Tibial nerve (tissue), 4 donors: ENCODE measurements at regions not wholly inside any gene's neighbourhood (a gene's known extent, or its start where the extent isn't known, plus 50 kb on each side); places are given as distances from the start of the nearest gene placed in this dataset.

ENCODE experiments used
- DNase-seq, 2 donors: peaks; one replicate each; pipeline ENCODE4 v3.0.0-alpha.2; 2019; ENCODE audit warnings: low spot score in 2 of 2
- H3K27ac ChIP-seq, 4 donors: fragments of 200-600 bp; sonication (generic) in 3 of 4; one replicate each; pipeline ENCODE4 v1.5.1; 2017 to 2019; ENCODE audit warnings: mild to moderate bottlenecking in 1 of 4
- H3K27me3 ChIP-seq, 2 donors: fragments of 200-600 bp; sonication (generic) in 1 of 2; one replicate each; pipeline versions ENCODE4 v1.5.1 to v1.6.0; 2017 to 2019
- H3K36me3 ChIP-seq, 3 donors: fragments of 200-600 bp; sonication (generic); one replicate each; pipeline ENCODE4 v1.5.1; 2018 to 2019
- H3K4me1 ChIP-seq, 4 donors: fragments of 200-600 bp; sonication (generic) in 3 of 4; one replicate each; pipeline ENCODE4 v1.5.1; 2017 to 2019
- H3K4me3 ChIP-seq, 4 donors: fragments of 200-600 bp; sonication (generic) in 3 of 4; one replicate each; pipeline ENCODE4 v1.5.1; 2017 to 2019; ENCODE audit warnings: mild to moderate bottlenecking in 1 of 4, moderate library complexity in 1 of 4
- H3K9me3 ChIP-seq, 4 donors: fragments of 200-600 bp; sonication (generic) in 3 of 4; one replicate each; pipeline ENCODE4 v1.5.1; 2017 to 2019
- EP300 ChIP-seq, 2 donors: sonication (generic); formaldehyde crosslinking; IDR thresholded peaks; one replicate each; pipeline ENCODE4 v1.6.1; 2017; ENCODE audit warnings: antibody characterized with exemption in 2 of 2, mild to moderate bottlenecking in 1 of 2
- POLR2A ChIP-seq, 2 donors: fragments of 450-650 bp; IDR thresholded peaks; one replicate each; pipeline ENCODE4 v1.6.1; 2017; ENCODE audit warnings: antibody characterized with exemption in 2 of 2, mild to moderate bottlenecking in 2 of 2, moderate library complexity in 2 of 2
- WGBS, 2 donors: methylation state at CpG; one replicate each; pipeline ENCODE4 v1.1.5; 2018; 5-methylcytosine and 5-hydroxymethylcytosine counted together
- TF ChIP-seq, protein P1 (sequence below), 5 experiments: fragments of 200-600 bp in 3 of 5; fragments of 450-650 bp in 2 of 5; sonication (generic) in 3 of 5; IDR thresholded peaks; one replicate each; pipeline ENCODE4 v1.5.1; 2016 to 2019; ENCODE audit warnings: antibody characterized with exemption in 5 of 5, mild to moderate bottlenecking in 3 of 5, moderate library complexity in 2 of 5

- H3K4me1 ChIP-seq = peaks cover 0 to 21% (median 3%) of the 10 kb centered on the region in 4 donors
- H3K4me3 ChIP-seq = no peak overlapping the region
- H3K9me3 ChIP-seq = peaks cover 0 to 16% (median 0%) of the 10 kb centered on the region in 4 donors
- TF ChIP-seq EP300 (IDR thresholded peaks at IDR 0.05) = no peak
- TF ChIP-seq, protein P1, sequence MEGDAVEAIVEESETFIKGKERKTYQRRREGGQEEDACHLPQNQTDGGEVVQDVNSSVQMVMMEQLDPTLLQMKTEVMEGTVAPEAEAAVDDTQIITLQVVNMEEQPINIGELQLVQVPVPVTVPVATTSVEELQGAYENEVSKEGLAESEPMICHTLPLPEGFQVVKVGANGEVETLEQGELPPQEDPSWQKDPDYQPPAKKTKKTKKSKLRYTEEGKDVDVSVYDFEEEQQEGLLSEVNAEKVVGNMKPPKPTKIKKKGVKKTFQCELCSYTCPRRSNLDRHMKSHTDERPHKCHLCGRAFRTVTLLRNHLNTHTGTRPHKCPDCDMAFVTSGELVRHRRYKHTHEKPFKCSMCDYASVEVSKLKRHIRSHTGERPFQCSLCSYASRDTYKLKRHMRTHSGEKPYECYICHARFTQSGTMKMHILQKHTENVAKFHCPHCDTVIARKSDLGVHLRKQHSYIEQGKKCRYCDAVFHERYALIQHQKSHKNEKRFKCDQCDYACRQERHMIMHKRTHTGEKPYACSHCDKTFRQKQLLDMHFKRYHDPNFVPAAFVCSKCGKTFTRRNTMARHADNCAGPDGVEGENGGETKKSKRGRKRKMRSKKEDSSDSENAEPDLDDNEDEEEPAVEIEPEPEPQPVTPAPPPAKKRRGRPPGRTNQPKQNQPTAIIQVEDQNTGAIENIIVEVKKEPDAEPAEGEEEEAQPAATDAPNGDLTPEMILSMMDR (IDR thresholded peaks at IDR 0.05) = no peak
- no peak for TF ChIP-seq POLR2A (IDR thresholded peaks at IDR 0.05)
- DNase-seq = no peak
- 84 to 90% methylated on average over 9 of the region's 9 CpGs for WGBS, 2 donors
- no peak overlapping the region for H3K27ac ChIP-seq
- no peaks in the 10 kb centered on the region for H3K27me3 ChIP-seq
- peaks cover 0 to 5% (median 0%) of the 10 kb centered on the region in 3 donors for H3K36me3 ChIP-seq
Measured at GRCh38 chr15:62598217-62598616, 433.1 kb upstream of the C2CD4B start.

- no peak for TF ChIP-seq POLR2A (IDR thresholded peaks at IDR 0.05)
- TF ChIP-seq, protein P1 (IDR thresholded peaks at IDR 0.05) = no peak
- no peak for TF ChIP-seq EP300 (IDR thresholded peaks at IDR 0.05)
- Histone ChIP-seq H3K4me1 (peaks cover 0 to 29% (median 7%) of the 10 kb centered on the region in 4 donors), H3K36me3 (peaks cover 0 to 5% (median 0%) of the 10 kb centered on the region in 3 donors), H3K27me3 (no peaks in the 10 kb centered on the region), H3K9me3 (peaks cover 0 to 16% (median 0%) of the 10 kb centered on the region in 4 donors), H3K27ac (no peak overlapping the region), H3K4me3 (no peak overlapping the region)
- no peak for DNase-seq
- WGBS, 2 donors = 58 to 62% methylated on average over 13 of the region's 13 CpGs
Measured at GRCh38 chr15:62599791-62600777, 435.0 kb upstream of the C2CD4B start.

GRCh38 chr15:62601777-62602545 is 436.9 kb upstream of the C2CD4B start:
- Histone ChIP-seq H3K27ac (peak overlapping the region in 2 of 4 donors; percentile 29 to 60), H3K4me3 (no peak overlapping the region), H3K36me3 (peaks cover 0 to 5% (median 0%) of the 10 kb centered on the region in 3 donors), H3K27me3 (no peaks in the 10 kb centered on the region), H3K4me1 (peaks cover 0 to 44% (median 9%) of the 10 kb centered on the region in 4 donors), H3K9me3 (peaks cover 0 to 16% (median 0%) of the 10 kb centered on the region in 4 donors)
- 71% methylated on average over 9 of the region's 9 CpGs for WGBS, 2 donors
- DNase-seq = no peak
- no peak for TF ChIP-seq EP300 (IDR thresholded peaks at IDR 0.05)
- TF ChIP-seq POLR2A (IDR thresholded peaks at IDR 0.05) = no peak
- TF ChIP-seq, protein P1 (IDR thresholded peaks at IDR 0.05) = no peak

DNA sequence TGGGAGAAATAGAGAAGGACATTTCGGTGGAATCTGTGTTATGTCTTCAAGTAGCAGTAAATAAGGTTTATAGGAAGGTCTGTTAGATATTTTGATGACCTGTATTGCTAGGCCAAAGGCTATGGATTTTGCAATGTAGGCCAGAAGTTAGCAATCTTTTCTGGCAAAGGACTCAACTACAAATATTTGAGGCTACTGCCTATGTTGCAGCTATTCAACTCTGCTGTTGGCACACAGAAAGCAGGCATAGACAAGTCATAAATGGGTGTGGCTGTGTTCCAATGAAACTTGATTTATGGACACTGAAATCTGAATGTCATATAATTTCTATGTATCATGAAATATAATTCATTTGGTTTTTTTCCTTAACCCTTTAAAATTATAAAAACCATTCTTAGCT is 438.7 kb upstream of the C2CD4B start:
- DNase-seq = no peak
- WGBS, 2 donors = 40 to 42% methylated on average over 1 of the region's 1 CpG
- TF ChIP-seq EP300 (IDR thresholded peaks at IDR 0.05) = peak in 1 of 2 donors; percentile 67
- TF ChIP-seq, protein P1 (IDR thresholded peaks at IDR 0.05) = no peak

More for the DNA sequence above, 438.7 kb upstream of the C2CD4B start:
- Histone ChIP-seq H3K9me3 (peaks cover 0 to 16% (median 0%) of the 10 kb centered on the region in 4 donors), H3K27me3 (no peaks in the 10 kb centered on the region), H3K4me3 (no peak overlapping the region), H3K4me1 (peaks cover 0 to 59% (median 16%) of the 10 kb centered on the region in 4 donors), H3K36me3 (peaks cover 0 to 5% (median 0%) of the 10 kb centered on the region in 3 donors), H3K27ac (peak overlapping the region in 2 of 4 donors; percentile 41 to 71)
